Panc1 (cell line): ENCODE measurements at regions not wholly inside any gene's neighbourhood (a gene's known extent, or its start where the extent isn't known, plus 50 kb on each side); places are given as distances from the start of the nearest gene placed in this dataset.

ENCODE experiments used
- CTCF ChIP-seq: fragments of 450-650 bp; IDR thresholded peaks from 2 replicates; pipeline ENCODE4 v1.5.1; 2017; ENCODE audit warnings: mild to moderate bottlenecking
- POLR2AphosphoS5 ChIP-seq: IDR thresholded peaks from 2 replicates; pipeline ENCODE4 v1.6.1; 2012; ENCODE audit warnings: mild to moderate bottlenecking, low read depth, low read length, moderate library complexity
- SIN3A ChIP-seq: IDR thresholded peaks from 2 replicates; pipeline ENCODE4 v1.6.1; 2012; ENCODE audit warnings: low read depth, mild to moderate bottlenecking, low read length, moderate library complexity, borderline replicate concordance; ENCODE audit not compliant: insufficient read depth
- TCF7L2 ChIP-seq: IDR thresholded peaks from 2 replicates; pipeline ENCODE4 v1.6.1; 2011; ENCODE audit warnings: mild to moderate bottlenecking, low read depth, low read length, inconsistent platforms

- no peak for TF ChIP-seq CTCF
- no peak for TF ChIP-seq POLR2AphosphoS5
- TF ChIP-seq TCF7L2: no peak
- TF ChIP-seq SIN3A: no peak
Measured at GRCh38 chr7:3188946-3189345, 112.1 kb upstream of the SDK1 start.
